ENCODE measurements at regions not wholly inside any gene's neighbourhood (a gene's known extent, or its start where the extent isn't known, plus 50 kb on each side); places are given as distances from the start of the nearest gene placed in this dataset.

DNA sequence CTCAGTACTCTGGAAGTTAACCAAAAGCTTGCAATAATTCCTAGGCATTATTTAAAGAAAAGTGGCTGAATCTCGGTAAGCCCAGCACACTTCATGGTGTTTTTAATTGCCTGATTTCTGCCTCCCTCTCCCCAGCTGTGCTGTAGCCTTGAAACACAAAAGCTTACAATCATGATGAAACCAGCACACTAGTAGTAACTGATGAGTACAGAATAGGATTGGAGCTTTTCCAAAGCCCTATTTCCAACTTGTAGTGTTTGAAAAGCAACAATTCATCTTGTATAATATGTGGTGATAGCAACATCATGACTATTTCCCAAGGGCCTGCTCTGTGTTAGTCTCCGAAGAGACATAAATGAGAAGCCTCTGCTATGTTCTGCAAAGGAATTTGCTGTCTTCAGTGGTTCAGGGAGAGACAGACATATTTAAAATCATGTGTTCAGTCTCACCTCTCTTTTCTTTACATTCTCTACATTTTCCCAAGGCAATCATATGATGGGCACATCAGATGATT, 1015.0 kb downstream of the BCL11A start:
- DNase-seq: no peak
- no peak for ATAC-seq
- H3K36me3 ChIP-seq: no peaks in the 10 kb centered on the region

DNA sequence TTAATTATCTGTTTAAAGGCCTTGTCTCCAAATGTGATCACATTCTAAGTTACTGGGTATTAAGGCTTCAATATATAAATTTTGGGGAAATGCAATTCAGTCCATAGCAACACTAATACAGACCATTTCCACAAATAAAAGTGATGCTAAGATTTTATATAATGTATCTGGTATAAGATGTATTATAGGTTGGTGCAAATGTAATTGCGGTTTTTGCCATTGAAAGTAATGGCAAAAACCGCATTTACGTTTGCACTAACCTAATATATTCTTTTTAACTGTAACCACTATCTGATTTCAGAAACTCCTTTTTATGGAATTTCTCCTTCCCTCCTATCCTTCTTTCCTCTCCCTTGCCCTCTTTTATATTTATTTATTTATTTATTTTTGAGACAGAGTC, 1020.6 kb downstream of the BCL11A start:
- TF ChIP-seq, protein P1, sequence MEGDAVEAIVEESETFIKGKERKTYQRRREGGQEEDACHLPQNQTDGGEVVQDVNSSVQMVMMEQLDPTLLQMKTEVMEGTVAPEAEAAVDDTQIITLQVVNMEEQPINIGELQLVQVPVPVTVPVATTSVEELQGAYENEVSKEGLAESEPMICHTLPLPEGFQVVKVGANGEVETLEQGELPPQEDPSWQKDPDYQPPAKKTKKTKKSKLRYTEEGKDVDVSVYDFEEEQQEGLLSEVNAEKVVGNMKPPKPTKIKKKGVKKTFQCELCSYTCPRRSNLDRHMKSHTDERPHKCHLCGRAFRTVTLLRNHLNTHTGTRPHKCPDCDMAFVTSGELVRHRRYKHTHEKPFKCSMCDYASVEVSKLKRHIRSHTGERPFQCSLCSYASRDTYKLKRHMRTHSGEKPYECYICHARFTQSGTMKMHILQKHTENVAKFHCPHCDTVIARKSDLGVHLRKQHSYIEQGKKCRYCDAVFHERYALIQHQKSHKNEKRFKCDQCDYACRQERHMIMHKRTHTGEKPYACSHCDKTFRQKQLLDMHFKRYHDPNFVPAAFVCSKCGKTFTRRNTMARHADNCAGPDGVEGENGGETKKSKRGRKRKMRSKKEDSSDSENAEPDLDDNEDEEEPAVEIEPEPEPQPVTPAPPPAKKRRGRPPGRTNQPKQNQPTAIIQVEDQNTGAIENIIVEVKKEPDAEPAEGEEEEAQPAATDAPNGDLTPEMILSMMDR (IDR thresholded peaks at IDR 0.05): no peak
- intact Hi-C loops (cut with DNase I): no loop called here
- H3K4me3 ChIP-seq: no peak overlapping the region

More for the DNA sequence above, 1015.0 kb downstream of the BCL11A start:
- no peaks in the 10 kb centered on the region for H3K4me1 ChIP-seq
- H3K27me3 ChIP-seq: peaks cover 0 to 3% (median 0%) of the 10 kb centered on the region in 7 donors
- H3K4me3 ChIP-seq: no peak overlapping the region
- WGBS, 2 donors: 58 to 61% methylated on average over 2 of the region's 2 CpGs
- peaks cover 0 to 4% (median 0%) of the 10 kb centered on the region in 11 donors for H3K9me3 ChIP-seq
- no peak overlapping the region for H3K27ac ChIP-seq
- intact Hi-C loops (cut with DNase I): no loop called here
- TF ChIP-seq, protein P1 (IDR thresholded peaks at IDR 0.05): no peak

DNA sequence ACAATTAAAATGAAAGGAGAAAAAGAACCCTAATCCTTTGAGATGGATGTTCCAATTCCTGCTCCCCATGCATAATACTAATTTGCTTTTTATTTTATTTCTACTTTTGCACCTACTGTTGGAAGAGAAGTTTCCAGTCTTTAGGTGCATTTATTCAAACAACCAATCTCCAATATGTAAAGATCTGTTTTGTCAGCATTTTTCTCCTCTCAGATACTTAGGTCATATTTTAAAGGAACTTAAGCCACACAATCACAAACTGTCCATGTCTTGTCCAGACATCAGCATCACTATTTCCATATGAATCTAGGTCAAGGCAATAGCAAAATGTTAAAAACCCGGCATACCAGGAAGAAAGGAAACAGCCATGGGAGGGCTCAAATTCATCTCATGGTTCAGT, 1023.2 kb downstream of the BCL11A start:
- no peak overlapping the region for H3K27ac ChIP-seq
- H3K4me3 ChIP-seq: no peak overlapping the region
- ATAC-seq (no peak), DNase-seq (no peak)
- no peaks in the 10 kb centered on the region for H3K4me1 ChIP-seq
- peaks cover 0 to 3% (median 0%) of the 10 kb centered on the region in 7 donors for H3K27me3 ChIP-seq
- H3K36me3 ChIP-seq: no peaks in the 10 kb centered on the region
- H3K9me3 ChIP-seq: peaks cover 0 to 5% (median 0%) of the 10 kb centered on the region in 11 donors
- TF ChIP-seq, protein P1 (IDR thresholded peaks at IDR 0.05): no peak
- 51 to 55% methylated on average over 1 of the region's 1 CpG for WGBS, 2 donors
- intact Hi-C loops (cut with DNase I): no loop called here

More for the DNA sequence above, 1020.6 kb downstream of the BCL11A start:
- Histone ChIP-seq H3K9me3 (peaks cover 0 to 5% (median 0%) of the 10 kb centered on the region in 11 donors), H3K36me3 (no peaks in the 10 kb centered on the region), H3K27ac (no peak overlapping the region), H3K27me3 (peaks cover 0 to 3% (median 0%) of the 10 kb centered on the region in 7 donors), H3K4me1 (no peaks in the 10 kb centered on the region)
- DNase-seq: no peak
- no peak for ATAC-seq
- WGBS, 2 donors: 94 to 97% methylated on average over 3 of the region's 3 CpGs

DNA sequence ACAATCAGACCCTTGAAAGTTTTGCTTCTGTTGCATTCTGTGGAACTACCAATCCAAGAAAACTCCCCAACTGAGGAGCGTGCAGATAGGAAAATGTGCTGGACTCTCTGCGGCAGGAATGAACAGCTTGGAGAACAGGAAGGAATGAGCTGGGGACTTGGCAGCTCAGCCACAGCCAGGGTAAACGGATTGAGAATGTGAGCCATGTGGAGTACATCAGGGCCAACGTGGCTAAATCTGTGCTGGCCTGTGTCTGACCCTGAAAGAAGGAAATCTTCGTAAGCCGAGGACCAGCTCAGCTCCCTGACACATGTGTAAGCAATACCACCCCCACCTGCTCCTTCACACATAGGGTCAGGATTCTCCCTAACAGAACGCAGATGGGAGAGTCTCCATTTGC, 1023.7 kb downstream of the BCL11A start:
- Histone ChIP-seq H3K27ac (no peak overlapping the region), H3K27me3 (peaks cover 0 to under 1% (median 0%) of the 10 kb centered on the region in 7 donors), H3K4me1 (no peaks in the 10 kb centered on the region), H3K9me3 (peaks cover 0 to 5% (median 0%) of the 10 kb centered on the region in 11 donors), H3K4me3 (no peak overlapping the region), H3K36me3 (no peaks in the 10 kb centered on the region)
- intact Hi-C loops (cut with DNase I): no loop called here
- DNase-seq (no peak), ATAC-seq (peak in 2 of 8 donors; percentile 31 to 46)
- TF ChIP-seq, protein P1 (IDR thresholded peaks at IDR 0.05): no peak
- WGBS, 2 donors: 52% methylated on average over 7 of the region's 7 CpGs

All from heart right ventricle (tissue), 16 donors.